Colonic mucosa (tissue), 4 donors: ENCODE measurements at regions not wholly inside any gene's neighbourhood (a gene's known extent, or its start where the extent isn't known, plus 50 kb on each side); places are given as distances from the start of the nearest gene placed in this dataset.

ENCODE experiments used
- DNase-seq: peaks from one replicate; pipeline ENCODE4 v3.0.0-alpha.2; 2020
- H3K27ac ChIP-seq: fragments of 200-600 bp; one replicate; pipeline ENCODE4 v1.8.0; 2021
- H3K27me3 ChIP-seq: fragments of 200-600 bp; one replicate; pipeline ENCODE4 v1.8.0; 2021
- H3K36me3 ChIP-seq: fragments of 200-600 bp; one replicate; pipeline ENCODE4 v1.8.0; 2021
- H3K4me1 ChIP-seq: fragments of 200-600 bp; one replicate; pipeline ENCODE4 v1.8.0; 2021; ENCODE audit warnings: mild to moderate bottlenecking
- H3K4me3 ChIP-seq: fragments of 200-600 bp; one replicate; pipeline ENCODE4 v1.8.0; 2021
- H3K9ac ChIP-seq, 2 donors: one replicate each; pipeline ENCODE4 v1.7.0; 2013; ENCODE audit warnings: control low read depth in 2 of 2, low read depth in 2 of 2, low read length in 2 of 2
- H3K9me3 ChIP-seq: fragments of 200-600 bp; one replicate; pipeline ENCODE4 v1.8.0; 2021
- intact Hi-C: fragments of 100-400 bp; cut with DNase I; formaldehyde crosslinking; loops from one replicate; pipeline ENCODE4 v1.14.1; 2022
- TF ChIP-seq, protein P1 (sequence below): fragments of 200-600 bp; IDR thresholded peaks from one replicate; pipeline ENCODE4 v1.8.0; 2022; ENCODE audit warnings: antibody characterized with exemption, mild to moderate bottlenecking
- donor health status: healthy.
- donor health status: DM: no; HTN: no; CAD: no.
- donor health status: DM: no; HTN: no; CAD: no.

DNA sequence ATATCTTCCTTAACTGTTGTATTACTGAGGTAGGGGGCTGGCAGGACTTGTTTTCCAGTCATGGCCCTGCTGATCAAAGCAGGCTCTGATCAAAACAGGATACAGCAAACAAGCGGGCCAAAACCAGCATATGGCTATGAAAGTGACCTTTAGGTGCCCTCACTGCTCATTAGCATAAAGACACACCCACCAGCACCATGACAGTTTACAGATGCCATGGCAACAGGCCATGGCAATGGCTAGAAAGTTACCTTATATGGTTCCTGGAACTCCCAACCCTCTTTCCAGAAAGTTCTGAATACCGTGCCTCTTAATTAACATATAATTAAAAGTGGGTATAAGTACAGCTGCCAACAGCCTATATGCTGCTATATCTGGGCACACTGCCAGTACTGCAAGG lies 551.4 kb upstream of the SGCG start:
- intact Hi-C loops = no loop called here
- no peaks in the 10 kb centered on the region for H3K27me3 ChIP-seq
- H3K9ac ChIP-seq = no peak overlapping the region
- no peaks in the 10 kb centered on the region for H3K4me1 ChIP-seq
- H3K36me3 ChIP-seq = no peaks in the 10 kb centered on the region
- TF ChIP-seq, protein P1, sequence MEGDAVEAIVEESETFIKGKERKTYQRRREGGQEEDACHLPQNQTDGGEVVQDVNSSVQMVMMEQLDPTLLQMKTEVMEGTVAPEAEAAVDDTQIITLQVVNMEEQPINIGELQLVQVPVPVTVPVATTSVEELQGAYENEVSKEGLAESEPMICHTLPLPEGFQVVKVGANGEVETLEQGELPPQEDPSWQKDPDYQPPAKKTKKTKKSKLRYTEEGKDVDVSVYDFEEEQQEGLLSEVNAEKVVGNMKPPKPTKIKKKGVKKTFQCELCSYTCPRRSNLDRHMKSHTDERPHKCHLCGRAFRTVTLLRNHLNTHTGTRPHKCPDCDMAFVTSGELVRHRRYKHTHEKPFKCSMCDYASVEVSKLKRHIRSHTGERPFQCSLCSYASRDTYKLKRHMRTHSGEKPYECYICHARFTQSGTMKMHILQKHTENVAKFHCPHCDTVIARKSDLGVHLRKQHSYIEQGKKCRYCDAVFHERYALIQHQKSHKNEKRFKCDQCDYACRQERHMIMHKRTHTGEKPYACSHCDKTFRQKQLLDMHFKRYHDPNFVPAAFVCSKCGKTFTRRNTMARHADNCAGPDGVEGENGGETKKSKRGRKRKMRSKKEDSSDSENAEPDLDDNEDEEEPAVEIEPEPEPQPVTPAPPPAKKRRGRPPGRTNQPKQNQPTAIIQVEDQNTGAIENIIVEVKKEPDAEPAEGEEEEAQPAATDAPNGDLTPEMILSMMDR = no peak
- no peak for DNase-seq
- H3K4me3 ChIP-seq = no peak overlapping the region
- no peaks in the 10 kb centered on the region for H3K9me3 ChIP-seq
- no peak overlapping the region for H3K27ac ChIP-seq

DNA sequence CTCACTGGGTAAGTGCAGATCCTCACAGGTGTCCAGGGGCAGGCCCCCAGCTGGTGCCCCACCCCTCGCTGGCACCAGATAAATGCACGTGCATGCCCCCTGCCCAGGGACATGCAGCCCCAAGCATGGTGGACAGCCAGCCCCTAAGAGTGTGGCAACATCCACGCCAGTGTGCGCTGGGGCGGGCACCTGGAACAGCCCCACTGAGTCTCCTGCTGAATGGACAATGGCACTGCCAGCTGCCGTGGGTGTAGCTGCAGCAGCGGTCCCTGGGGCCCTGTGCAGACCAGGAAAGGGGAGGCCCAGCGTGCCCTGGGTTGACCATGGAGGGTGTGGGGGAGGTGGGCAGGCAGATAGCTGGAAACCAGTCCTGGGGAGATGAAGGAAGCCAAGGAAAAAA lies 538.7 kb upstream of the SGCG start:
- Histone ChIP-seq H3K27ac (no peak overlapping the region), H3K9me3 (no peaks in the 10 kb centered on the region), H3K27me3 (no peaks in the 10 kb centered on the region), H3K36me3 (no peaks in the 10 kb centered on the region), H3K4me3 (no peak overlapping the region), H3K4me1 (no peaks in the 10 kb centered on the region), H3K9ac (no peak overlapping the region)
- intact Hi-C loops = no loop called here
- TF ChIP-seq, protein P1 = no peak
- DNase-seq = no peak

DNA sequence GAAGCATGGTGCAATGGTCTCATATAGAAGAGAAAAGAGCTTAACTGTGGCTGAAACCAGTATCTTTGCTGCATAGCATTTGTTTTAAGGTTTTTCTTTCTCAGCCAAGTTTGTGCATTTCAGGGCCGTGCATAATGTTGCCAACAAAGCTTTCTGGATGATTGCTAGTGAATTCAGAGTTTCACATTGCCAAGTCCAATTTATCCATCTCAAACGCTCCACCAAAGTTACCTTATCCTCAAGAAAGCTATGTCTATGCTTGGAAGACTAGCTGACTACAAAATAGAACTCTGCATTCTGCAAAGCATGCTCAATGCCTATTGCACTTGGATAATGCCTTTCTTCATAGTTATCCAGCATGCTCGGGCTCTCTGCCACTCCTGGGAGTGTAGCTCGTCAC lies 535.8 kb upstream of the SGCG start:
- DNase-seq = no peak
- intact Hi-C loops = no loop called here
- Histone ChIP-seq H3K9me3 (no peaks in the 10 kb centered on the region), H3K4me3 (no peak overlapping the region), H3K27me3 (no peaks in the 10 kb centered on the region), H3K4me1 (no peaks in the 10 kb centered on the region), H3K9ac (no peak overlapping the region), H3K27ac (no peak overlapping the region), H3K36me3 (no peaks in the 10 kb centered on the region)
- TF ChIP-seq, protein P1 = no peak

DNA sequence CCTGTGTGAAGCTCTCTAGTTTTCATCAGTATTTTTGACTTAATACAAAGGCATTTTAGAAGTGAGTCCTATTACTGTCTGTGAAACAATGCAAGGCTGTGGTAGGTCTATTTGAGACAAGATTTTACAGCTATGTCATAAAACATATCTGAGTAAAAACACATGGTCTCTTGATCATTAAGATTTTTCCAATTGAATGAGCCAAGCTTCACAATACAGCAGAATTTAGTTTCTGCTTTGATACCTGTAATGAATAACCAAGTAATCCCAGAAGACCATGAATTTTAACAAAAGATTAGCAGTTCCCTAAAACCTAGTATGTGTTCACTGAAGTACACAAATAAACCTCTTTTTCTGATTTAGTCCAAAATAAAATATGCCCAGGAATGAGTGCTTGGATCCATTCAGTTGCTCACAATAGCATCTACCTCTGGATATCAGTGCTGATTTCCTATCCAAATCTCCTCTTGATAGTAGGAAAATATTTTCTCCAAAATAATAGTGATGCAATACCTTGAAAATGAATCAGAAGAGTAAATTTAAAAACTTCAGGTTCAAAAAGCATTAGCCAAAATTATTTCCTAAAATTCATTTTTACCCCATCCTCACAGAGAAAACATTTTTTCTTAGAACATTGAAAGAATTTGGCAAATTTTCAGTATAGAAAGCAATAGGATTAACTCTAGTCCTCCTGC lies 533.5 kb upstream of the SGCG start:
- Histone ChIP-seq H3K9me3 (no peaks in the 10 kb centered on the region), H3K4me1 (no peaks in the 10 kb centered on the region), H3K27ac (no peak overlapping the region), H3K27me3 (no peaks in the 10 kb centered on the region), H3K36me3 (no peaks in the 10 kb centered on the region), H3K4me3 (no peak overlapping the region), H3K9ac (no peak overlapping the region)
- TF ChIP-seq, protein P1 = no peak
- intact Hi-C loops = no loop called here
- no peak for DNase-seq

DNA sequence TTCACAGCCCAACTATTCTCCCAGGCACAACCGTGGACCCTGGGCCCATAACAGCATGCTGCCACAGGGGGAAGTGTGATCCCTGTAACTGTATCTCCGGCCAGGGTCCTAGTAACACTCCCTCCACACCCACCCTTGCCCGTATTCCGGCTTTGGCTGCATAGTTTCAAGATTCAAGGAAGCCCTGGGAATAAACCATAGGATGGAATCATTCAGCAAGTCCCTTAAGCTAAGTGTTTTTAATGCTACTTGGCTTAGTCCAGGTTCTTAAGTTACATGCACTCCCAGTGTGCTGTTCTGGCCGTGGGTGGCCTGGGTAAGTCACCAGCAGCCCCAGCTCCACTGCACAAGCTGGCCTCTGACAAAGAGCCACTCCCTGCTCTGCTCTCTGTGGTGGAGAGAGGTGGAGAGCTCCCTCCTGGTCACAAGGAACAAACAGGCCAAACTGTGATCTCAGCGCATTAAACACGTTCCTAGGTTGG lies 532.4 kb upstream of the SGCG start:
- Histone ChIP-seq H3K9ac (no peak overlapping the region), H3K9me3 (no peaks in the 10 kb centered on the region), H3K27me3 (no peaks in the 10 kb centered on the region), H3K27ac (no peak overlapping the region), H3K4me1 (no peaks in the 10 kb centered on the region), H3K36me3 (no peaks in the 10 kb centered on the region), H3K4me3 (no peak overlapping the region)
- no peak for DNase-seq
- intact Hi-C loops = no loop called here
- TF ChIP-seq, protein P1 = no peak
